Neutrophil (primary cell): ENCODE measurements at regions not wholly inside any gene's neighbourhood (a gene's known extent, or its start where the extent isn't known, plus 50 kb on each side); places are given as distances from the start of the nearest gene placed in this dataset.

Source experiments
- H3K27ac ChIP-seq: fragments of 200-600 bp; sonication (generic); 2 replicates; pipeline ENCODE4 v1.5.1; 2016; ENCODE audit warnings: mild to moderate bottlenecking, moderate library complexity
- H3K27me3 ChIP-seq: fragments of 200-600 bp; sonication (generic); 2 replicates; pipeline ENCODE4 v1.6.0; 2016; ENCODE audit warnings: mild to moderate bottlenecking
- H3K36me3 ChIP-seq: fragments of 200-600 bp; sonication (generic); 2 replicates; pipeline ENCODE4 v1.5.1; 2017
- H3K4me1 ChIP-seq, 2 experiments: fragments of 200-600 bp in 1 of 2; sonication (generic) in 1 of 2; 1 replicate in 1 of 2; 2 replicates in 1 of 2; pipeline versions ENCODE4 v1.5.1 to v1.6.1; 2013 to 2016; ENCODE audit warnings: low read depth in 1 of 2, low read length in 1 of 2, mild to moderate bottlenecking in 1 of 2, moderate library complexity in 1 of 2; ENCODE audit not compliant: control insufficient read depth in 1 of 2, insufficient read depth in 1 of 2
- H3K4me3 ChIP-seq, 2 experiments: fragments of 200-600 bp in 1 of 2; sonication (generic) in 1 of 2; 1 replicate in 1 of 2; 2 replicates in 1 of 2; pipeline ENCODE4 v1.5.1; 2013 to 2016; ENCODE audit warnings: low read depth in 1 of 2, low read length in 1 of 2, mild to moderate bottlenecking in 1 of 2, moderate library complexity in 1 of 2
- H3K9me3 ChIP-seq: fragments of 200-600 bp; sonication (generic); 2 replicates; pipeline ENCODE4 v1.5.1; 2016
- TF ChIP-seq, protein P1 (sequence below): fragments of 200-600 bp; sonication (generic); IDR thresholded peaks from 2 replicates; pipeline ENCODE4 v1.5.1; 2016; ENCODE audit warnings: antibody characterized with exemption

DNA sequence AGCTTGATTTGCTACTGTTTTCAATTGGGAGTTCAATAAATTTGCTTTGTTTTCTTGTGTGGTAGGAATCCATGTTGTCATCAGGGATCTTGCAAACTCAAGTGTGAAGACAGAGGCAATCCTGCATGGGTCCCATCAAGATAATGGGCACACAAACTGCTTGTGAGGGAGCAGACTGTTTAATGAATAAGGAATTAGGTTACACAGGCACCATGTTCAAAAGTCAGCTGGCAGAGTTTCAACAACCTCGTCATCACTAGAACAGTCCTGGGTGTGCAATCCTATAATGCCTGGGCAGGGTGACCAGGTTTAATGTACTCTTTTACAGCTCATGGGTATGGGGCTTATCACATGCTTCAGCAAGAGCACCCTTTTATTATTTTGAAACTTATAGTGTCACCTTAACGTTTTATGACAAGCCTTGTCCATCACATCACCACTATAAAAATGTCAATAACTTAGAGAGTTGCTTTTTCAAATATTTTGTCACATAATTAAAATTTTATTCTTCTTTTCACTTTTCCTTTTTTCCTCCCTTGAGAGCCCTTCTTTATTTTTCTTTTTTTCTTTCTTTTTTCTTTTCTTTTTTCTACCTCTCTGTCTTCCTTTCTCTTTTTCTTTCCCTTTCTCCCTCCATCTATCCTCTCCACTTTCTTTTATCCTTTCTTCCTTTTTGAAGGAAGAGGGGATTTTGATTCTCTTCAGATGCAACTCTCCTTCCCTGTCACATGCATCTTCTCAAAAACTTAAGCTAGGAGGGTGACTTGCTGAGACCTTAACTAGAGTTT lies 252.2 kb upstream of the ATP2B1 start:
- TF ChIP-seq, protein P1, sequence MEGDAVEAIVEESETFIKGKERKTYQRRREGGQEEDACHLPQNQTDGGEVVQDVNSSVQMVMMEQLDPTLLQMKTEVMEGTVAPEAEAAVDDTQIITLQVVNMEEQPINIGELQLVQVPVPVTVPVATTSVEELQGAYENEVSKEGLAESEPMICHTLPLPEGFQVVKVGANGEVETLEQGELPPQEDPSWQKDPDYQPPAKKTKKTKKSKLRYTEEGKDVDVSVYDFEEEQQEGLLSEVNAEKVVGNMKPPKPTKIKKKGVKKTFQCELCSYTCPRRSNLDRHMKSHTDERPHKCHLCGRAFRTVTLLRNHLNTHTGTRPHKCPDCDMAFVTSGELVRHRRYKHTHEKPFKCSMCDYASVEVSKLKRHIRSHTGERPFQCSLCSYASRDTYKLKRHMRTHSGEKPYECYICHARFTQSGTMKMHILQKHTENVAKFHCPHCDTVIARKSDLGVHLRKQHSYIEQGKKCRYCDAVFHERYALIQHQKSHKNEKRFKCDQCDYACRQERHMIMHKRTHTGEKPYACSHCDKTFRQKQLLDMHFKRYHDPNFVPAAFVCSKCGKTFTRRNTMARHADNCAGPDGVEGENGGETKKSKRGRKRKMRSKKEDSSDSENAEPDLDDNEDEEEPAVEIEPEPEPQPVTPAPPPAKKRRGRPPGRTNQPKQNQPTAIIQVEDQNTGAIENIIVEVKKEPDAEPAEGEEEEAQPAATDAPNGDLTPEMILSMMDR = no peak
- H3K27ac ChIP-seq = no peak overlapping the region

DNA sequence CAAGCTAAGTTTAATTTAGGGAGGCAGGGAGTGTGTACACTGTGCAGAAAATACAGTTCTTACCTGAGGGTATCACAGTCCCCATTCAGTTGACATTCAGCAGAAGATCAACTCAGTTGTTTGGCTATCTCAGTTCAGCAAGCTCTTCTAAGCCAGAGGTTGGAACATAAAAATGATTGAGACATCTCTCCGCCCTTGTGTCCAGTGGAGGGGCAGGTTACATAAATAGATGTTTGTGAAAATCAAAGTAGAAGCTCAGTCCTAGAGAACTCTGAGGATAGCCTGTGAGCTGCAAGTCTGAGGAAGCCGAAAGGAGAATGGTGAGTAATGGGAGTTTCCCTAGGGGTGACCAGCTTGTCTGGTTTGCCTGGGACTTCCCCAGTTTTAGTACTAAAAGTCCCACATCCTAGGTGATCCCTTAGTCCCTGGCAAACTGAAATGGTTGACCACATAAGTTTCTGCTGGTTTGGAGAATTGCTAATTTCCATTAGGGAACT lies 251.4 kb upstream of the ATP2B1 start:
- TF ChIP-seq, protein P1 = no peak
- no peaks in the 10 kb centered on the region for H3K4me1 ChIP-seq
- H3K27me3 ChIP-seq = no peaks in the 10 kb centered on the region
- H3K27ac ChIP-seq = no peak overlapping the region
- no peaks in the 10 kb centered on the region for H3K9me3 ChIP-seq
- no peak overlapping the region for H3K4me3 ChIP-seq
- H3K36me3 ChIP-seq = no peaks in the 10 kb centered on the region

More for the DNA sequence above, 252.2 kb upstream of the ATP2B1 start:
- H3K4me1 ChIP-seq = no peaks in the 10 kb centered on the region
- no peak overlapping the region for H3K4me3 ChIP-seq
- no peaks in the 10 kb centered on the region for H3K9me3 ChIP-seq
- H3K36me3 ChIP-seq = no peaks in the 10 kb centered on the region
- no peaks in the 10 kb centered on the region for H3K27me3 ChIP-seq

DNA sequence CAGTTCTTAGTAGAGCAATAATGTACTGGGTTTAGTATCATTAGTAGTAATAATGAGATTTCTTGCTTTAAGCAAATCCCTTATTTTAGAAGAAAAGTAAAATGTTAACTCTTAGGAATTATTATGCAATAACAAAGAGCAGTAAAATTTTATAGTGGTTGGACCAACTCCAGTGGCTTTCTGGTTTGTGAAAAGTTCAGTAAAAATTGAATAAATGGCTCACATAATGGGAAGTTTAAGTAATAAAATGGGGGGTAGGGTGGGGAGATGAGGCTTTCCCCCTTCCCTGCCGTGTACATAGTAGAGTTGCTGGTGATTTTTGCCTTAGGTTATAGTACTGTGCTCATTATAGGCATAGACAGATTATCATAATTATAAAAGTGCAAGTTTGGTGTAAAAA lies 250.5 kb upstream of the ATP2B1 start:
- H3K4me3 ChIP-seq = no peak overlapping the region
- no peaks in the 10 kb centered on the region for H3K4me1 ChIP-seq
- H3K36me3 ChIP-seq = no peaks in the 10 kb centered on the region
- TF ChIP-seq, protein P1 = no peak
- H3K27ac ChIP-seq = no peak overlapping the region
- H3K9me3 ChIP-seq = no peaks in the 10 kb centered on the region
- H3K27me3 ChIP-seq = no peaks in the 10 kb centered on the region

DNA sequence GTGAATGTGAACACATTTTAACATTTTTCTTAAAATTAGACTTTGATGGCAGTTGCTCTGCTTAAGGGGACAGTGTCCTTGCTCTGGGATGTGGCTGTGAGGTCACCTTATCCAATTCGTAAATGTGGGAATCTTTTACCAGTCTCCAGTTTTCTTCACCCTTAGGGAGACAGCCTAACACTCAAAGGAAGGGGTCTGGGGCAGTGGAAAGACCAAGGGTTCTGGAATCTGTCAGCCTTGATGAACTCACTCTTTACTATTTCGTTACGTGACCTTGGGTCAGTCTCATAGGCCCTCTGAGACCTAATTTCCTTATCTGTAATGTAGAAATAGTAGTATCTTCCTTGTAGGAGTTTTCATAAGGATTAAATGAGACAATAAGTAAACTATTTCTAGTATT lies 245.6 kb upstream of the ATP2B1 start:
- Histone ChIP-seq H3K4me3 (no peak overlapping the region), H3K9me3 (no peaks in the 10 kb centered on the region), H3K4me1 (no peaks in the 10 kb centered on the region), H3K27ac (no peak overlapping the region), H3K36me3 (no peaks in the 10 kb centered on the region), H3K27me3 (no peaks in the 10 kb centered on the region)
- TF ChIP-seq, protein P1 = no peak

DNA sequence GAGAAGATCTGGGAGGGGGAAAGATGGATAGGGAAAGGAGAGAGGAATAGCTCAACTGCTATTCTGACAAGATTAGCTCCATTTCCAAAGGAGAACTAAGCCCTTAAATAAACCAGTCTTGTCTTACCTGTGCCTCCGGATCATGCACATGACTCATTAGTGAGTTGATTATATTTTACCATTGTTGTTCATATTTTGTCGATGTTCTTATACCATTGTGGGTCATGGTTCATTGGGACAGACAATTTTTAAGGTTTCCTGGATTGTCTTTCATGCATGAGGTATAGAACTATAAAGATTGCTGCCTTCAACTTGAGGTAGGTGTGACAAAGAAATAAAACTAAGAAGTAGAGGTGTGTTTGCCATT lies 243.0 kb upstream of the ATP2B1 start:
- Histone ChIP-seq H3K4me1 (no peaks in the 10 kb centered on the region), H3K27me3 (no peaks in the 10 kb centered on the region), H3K36me3 (no peaks in the 10 kb centered on the region), H3K9me3 (no peaks in the 10 kb centered on the region), H3K4me3 (no peak overlapping the region), H3K27ac (no peak overlapping the region)
- TF ChIP-seq, protein P1 = no peak
